Brain microvascular endothelial cell (primary cell): ENCODE measurements at regions not wholly inside any gene's neighbourhood (a gene's known extent, or its start where the extent isn't known, plus 50 kb on each side); places are given as distances from the start of the nearest gene placed in this dataset.
A peak's percentile ranks its signal among the peaks of the same experiment; 100 is the strongest.

Source experiments
- DNase-seq: peaks from one replicate; pipeline ENCODE4 v3.0.0-alpha.2; 2020
- H3K27ac ChIP-seq: fragments of 250-450 bp; sonication (Bioruptor Pico); 2 replicates; pipeline ENCODE4 v1.5.1; 2020; ENCODE audit warnings: mild to moderate bottlenecking, moderate library complexity
- H3K27me3 ChIP-seq: fragments of 250-450 bp; sonication (Bioruptor Pico); replicated peaks from 2 replicates; pipeline ENCODE4 v1.5.1; 2020; ENCODE audit warnings: mild to moderate bottlenecking
- H3K36me3 ChIP-seq: fragments of 250-450 bp; sonication (Bioruptor Pico); replicated peaks from 2 replicates; pipeline ENCODE4 v1.5.1; 2020; ENCODE audit warnings: mild to moderate bottlenecking
- H3K4me3 ChIP-seq: 2 replicates; pipeline ENCODE4 v1.5.1; 2011; ENCODE audit warnings: low read depth, mild to moderate bottlenecking, control low read depth, low read length, moderate library complexity
- CTCF ChIP-seq: IDR thresholded peaks from 2 replicates; pipeline ENCODE4 v1.5.1; 2011; ENCODE audit warnings: low read depth, mild to moderate bottlenecking, moderate library complexity, low read length, control low read depth, inconsistent platforms; ENCODE audit errors: missing control alignments
- in situ Hi-C: cut with HindIII; loops from 2 replicates; pipeline ENCODE4 v1.10.0; 2017; ENCODE audit warnings: low sequenced_read_pairs, low pct_ligation_motif_present

GRCh38 chr2:21254170-21254965, 130.6 kb downstream of the TDRD15 start:
- in situ Hi-C loops = no loop called here
- no peak for TF ChIP-seq CTCF
- Histone ChIP-seq H3K4me3 (no peak overlapping the region), H3K36me3 (no peaks in the 10 kb centered on the region), H3K27ac (no peak overlapping the region), H3K27me3 (no peaks in the 10 kb centered on the region)
- DNase-seq = no peak

DNA sequence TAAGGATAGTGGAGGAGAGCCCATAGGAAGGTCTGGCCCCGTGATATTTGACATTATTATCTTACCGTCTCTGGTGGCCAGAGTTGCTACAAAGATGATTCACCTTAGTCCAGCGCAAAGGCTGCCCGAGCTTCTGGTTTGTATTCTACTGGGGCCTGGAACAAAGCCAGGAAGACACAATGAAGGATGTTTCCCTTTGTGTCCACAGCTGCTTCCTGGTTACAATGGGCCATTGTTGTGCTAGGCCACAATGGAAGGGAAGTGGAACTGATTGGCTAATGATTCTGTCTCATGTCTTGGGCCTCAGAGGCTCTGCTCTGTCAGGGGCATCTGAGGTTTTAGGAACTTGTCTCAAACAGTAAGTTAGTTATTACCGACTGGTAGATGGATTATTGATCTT, 132.2 kb downstream of the TDRD15 start:
- in situ Hi-C loops = no loop called here
- no peaks in the 10 kb centered on the region for H3K36me3 ChIP-seq

DNA sequence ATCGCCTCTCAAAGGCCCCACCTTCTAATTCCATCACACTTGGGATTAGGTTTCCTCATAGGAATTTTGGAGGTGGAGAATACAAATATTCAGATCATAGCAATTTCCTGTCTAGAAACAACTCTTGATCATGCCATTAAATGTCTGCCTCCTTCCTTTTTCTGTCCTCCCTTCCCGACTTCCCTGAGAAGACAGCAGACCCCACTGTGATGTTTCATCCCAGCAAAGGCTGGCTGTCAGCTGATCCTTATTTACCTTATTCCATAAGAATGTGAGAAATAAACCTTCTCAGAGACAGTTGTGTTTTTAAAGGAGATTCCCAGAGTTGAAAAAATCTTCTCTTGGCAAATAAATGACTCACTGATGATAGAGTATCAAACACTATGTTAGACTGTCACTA, 133.9 kb downstream of the TDRD15 start:
- H3K4me3 ChIP-seq = no peak overlapping the region
- in situ Hi-C loops = no loop called here
- DNase-seq = no peak

More for the DNA sequence above, 132.2 kb downstream of the TDRD15 start:
- H3K4me3 ChIP-seq = no peak overlapping the region
- no peaks in the 10 kb centered on the region for H3K27me3 ChIP-seq
- peak; percentile 53 for DNase-seq
- no peak overlapping the region for H3K27ac ChIP-seq
- TF ChIP-seq CTCF = no peak

GRCh38 chr2:21258082-21258481, 134.3 kb downstream of the TDRD15 start:
- H3K36me3 ChIP-seq = no peaks in the 10 kb centered on the region
- H3K27me3 ChIP-seq = no peaks in the 10 kb centered on the region
- no peak for DNase-seq
- H3K4me3 ChIP-seq = no peak overlapping the region
- in situ Hi-C loops = no loop called here
- no peak for TF ChIP-seq CTCF
- no peak overlapping the region for H3K27ac ChIP-seq

More for the DNA sequence above, 133.9 kb downstream of the TDRD15 start:
- no peaks in the 10 kb centered on the region for H3K27me3 ChIP-seq
- H3K36me3 ChIP-seq = no peaks in the 10 kb centered on the region
- no peak for TF ChIP-seq CTCF
- no peak overlapping the region for H3K27ac ChIP-seq

GRCh38 chr2:21260311-21260710, 136.5 kb downstream of the TDRD15 start:
- in situ Hi-C loops = no loop called here
- TF ChIP-seq CTCF = no peak
- DNase-seq = no peak

GRCh38 chr2:21261591-21261990, 137.8 kb downstream of the TDRD15 start:
- no peak for DNase-seq
- no peak overlapping the region for H3K4me3 ChIP-seq
- no peaks in the 10 kb centered on the region for H3K27me3 ChIP-seq
- no peaks in the 10 kb centered on the region for H3K36me3 ChIP-seq
- no peak for TF ChIP-seq CTCF
- no peak overlapping the region for H3K27ac ChIP-seq
- in situ Hi-C loops = no loop called here

More at GRCh38 chr2:21260311-21260710, 136.5 kb downstream of the TDRD15 start:
- H3K4me3 ChIP-seq = no peak overlapping the region
- no peak overlapping the region for H3K27ac ChIP-seq
- no peaks in the 10 kb centered on the region for H3K27me3 ChIP-seq
- no peaks in the 10 kb centered on the region for H3K36me3 ChIP-seq
